Neutrophil (primary cell): ENCODE measurements at regions not wholly inside any gene's neighbourhood (a gene's known extent, or its start where the extent isn't known, plus 50 kb on each side); places are given as distances from the start of the nearest gene placed in this dataset.

Source experiments
- H3K27ac ChIP-seq: fragments of 200-600 bp; sonication (generic); 2 replicates; pipeline ENCODE4 v1.5.1; 2016; ENCODE audit warnings: mild to moderate bottlenecking, moderate library complexity
- H3K27me3 ChIP-seq: fragments of 200-600 bp; sonication (generic); 2 replicates; pipeline ENCODE4 v1.6.0; 2016; ENCODE audit warnings: mild to moderate bottlenecking
- H3K36me3 ChIP-seq: fragments of 200-600 bp; sonication (generic); 2 replicates; pipeline ENCODE4 v1.5.1; 2017
- H3K4me1 ChIP-seq, 2 experiments: fragments of 200-600 bp in 1 of 2; sonication (generic) in 1 of 2; 1 replicate in 1 of 2; 2 replicates in 1 of 2; pipeline versions ENCODE4 v1.5.1 to v1.6.1; 2013 to 2016; ENCODE audit warnings: low read depth in 1 of 2, low read length in 1 of 2, mild to moderate bottlenecking in 1 of 2, moderate library complexity in 1 of 2; ENCODE audit not compliant: control insufficient read depth in 1 of 2, insufficient read depth in 1 of 2
- H3K4me3 ChIP-seq, 2 experiments: fragments of 200-600 bp in 1 of 2; sonication (generic) in 1 of 2; 1 replicate in 1 of 2; 2 replicates in 1 of 2; pipeline ENCODE4 v1.5.1; 2013 to 2016; ENCODE audit warnings: low read depth in 1 of 2, low read length in 1 of 2, mild to moderate bottlenecking in 1 of 2, moderate library complexity in 1 of 2
- H3K9me3 ChIP-seq: fragments of 200-600 bp; sonication (generic); 2 replicates; pipeline ENCODE4 v1.5.1; 2016
- CTCF ChIP-seq: fragments of 200-600 bp; sonication (generic); IDR thresholded peaks from 2 replicates; pipeline ENCODE4 v1.5.1; 2016; ENCODE audit warnings: antibody characterized with exemption

- Histone ChIP-seq H3K27ac (no peak overlapping the region), H3K4me1 (no peaks in the 10 kb centered on the region), H3K4me3 (no peak overlapping the region), H3K9me3 (no peaks in the 10 kb centered on the region), H3K27me3 (no peaks in the 10 kb centered on the region), H3K36me3 (no peaks in the 10 kb centered on the region)
- no peak for TF ChIP-seq CTCF
Observed at GRCh38 chr11:116225784-116226585, 546.8 kb downstream of the BUD13 start.

GRCh38 chr11:116225236-116225635 is 547.6 kb downstream of the BUD13 start:
- H3K36me3 ChIP-seq, result no peaks in the 10 kb centered on the region
- no peak overlapping the region for H3K4me3 ChIP-seq
- no peak for TF ChIP-seq CTCF
- no peaks in the 10 kb centered on the region for H3K9me3 ChIP-seq
- H3K27me3 ChIP-seq, result no peaks in the 10 kb centered on the region
- no peaks in the 10 kb centered on the region for H3K4me1 ChIP-seq
- no peak overlapping the region for H3K27ac ChIP-seq

- H3K4me3 ChIP-seq, result no peak overlapping the region
- no peaks in the 10 kb centered on the region for H3K36me3 ChIP-seq
- no peaks in the 10 kb centered on the region for H3K9me3 ChIP-seq
- H3K27ac ChIP-seq, result no peak overlapping the region
- no peaks in the 10 kb centered on the region for H3K27me3 ChIP-seq
- no peaks in the 10 kb centered on the region for H3K4me1 ChIP-seq
- no peak for TF ChIP-seq CTCF
Observed at GRCh38 chr11:116224889-116225200, 547.9 kb downstream of the BUD13 start.

GRCh38 chr11:116224154-116224888 is 548.5 kb downstream of the BUD13 start:
- no peaks in the 10 kb centered on the region for H3K27me3 ChIP-seq
- TF ChIP-seq CTCF, result no peak

GRCh38 chr11:116221351-116221750 is 551.4 kb downstream of the BUD13 start:
- Histone ChIP-seq H3K27ac (no peak overlapping the region), H3K36me3 (no peaks in the 10 kb centered on the region), H3K9me3 (no peaks in the 10 kb centered on the region), H3K4me1 (no peaks in the 10 kb centered on the region), H3K27me3 (no peaks in the 10 kb centered on the region), H3K4me3 (no peak overlapping the region)
- TF ChIP-seq CTCF, result no peak

More at GRCh38 chr11:116224154-116224888, 548.5 kb downstream of the BUD13 start:
- Histone ChIP-seq H3K9me3 (no peaks in the 10 kb centered on the region), H3K4me3 (no peak overlapping the region), H3K4me1 (no peaks in the 10 kb centered on the region), H3K36me3 (no peaks in the 10 kb centered on the region), H3K27ac (no peak overlapping the region)
